HCT116 (cell line): ENCODE measurements at regions not wholly inside any gene's neighbourhood (a gene's known extent, or its start where the extent isn't known, plus 50 kb on each side); places are given as distances from the start of the nearest gene placed in this dataset.

Experiments
- ATAC-seq: fragments of 200-7000 bp; cut with Tn5 transposase; 2 replicates; pipeline ENCODE4 v1.9.1; 2020; ENCODE audit warnings: mild to moderate bottlenecking, moderate library complexity
- BruUV-seq: library from RNA; stranded (reverse); fragments of 400-500 nt; replicated peaks from 2 replicates; lab custom pipeline; 2021; lab: Mats Ljungman, UMichigan
- CTCF ChIA-PET: fragments of 300-600 bp; sonication (Branson Sonifier 250); formaldehyde crosslinking; loops from one replicate; lab custom pipeline; 2021; ENCODE audit warnings: antibody characterized with exemption; lab: Charles Lee
- POLR2A ChIA-PET: fragments of 300-600, 350-600 bp; sonication (Branson Sonifier 250); formaldehyde crosslinking; loops from one replicate; lab custom pipeline; 2021; ENCODE audit warnings: antibody characterized with exemption; lab: Charles Lee
- RAD21 ChIA-PET, 2 experiments: fragments of 300-600 bp; sonication (Branson Sonifier 250); formaldehyde crosslinking; loops; one replicate each; lab custom pipeline; 2023; ENCODE audit warnings: low total read pairs in 2 of 2; ENCODE audit not compliant: uncharacterized antibody in 2 of 2, unreplicated experiment in 2 of 2, low non-redundant PET in 1 of 2; lab: Charles Lee
- DNase-seq: peaks from one replicate; pipeline ENCODE4 v3.0.0-alpha.2; 2010; ENCODE audit warnings: low read depth, low spot score
- H2AFZ ChIP-seq: fragments of 200-600 bp; shearing (Covaris generic), sonication (generic); 2 replicates; pipeline ENCODE4 v1.6.1; 2017; ENCODE audit warnings: low read depth, mixed run types, mixed read lengths, antibody characterized with exemption, low read length; ENCODE audit not compliant: poor library complexity, severe bottlenecking
- H3K27ac ChIP-seq: 2 replicates; pipeline ENCODE4 v1.5.1; 2012; ENCODE audit warnings: low read depth, low read length
- H3K27me3 ChIP-seq: fragments of 200-600 bp; sonication (generic); 2 replicates; pipeline ENCODE4 v1.6.1; 2016; ENCODE audit warnings: mixed run types, low read length, mixed read lengths; ENCODE audit not compliant: insufficient read depth
- H3K36me3 ChIP-seq, 2 experiments: fragments of 200-500 bp in 1 of 2; fragments of 200-600 bp in 1 of 2; sonication (Bioruptor generic) in 1 of 2; sonication (generic) in 1 of 2; 2 replicates each; pipeline versions ENCODE4 v1.5.1 to v1.6.1; 2014 to 2016; ENCODE audit warnings: low read length in 2 of 2, inconsistent platforms in 1 of 2, mixed read lengths in 1 of 2, mixed run types in 1 of 2; ENCODE audit not compliant: insufficient read depth in 2 of 2, control insufficient read depth in 1 of 2
- H3K4me1 ChIP-seq, 2 experiments: fragments of 200-600 bp in 1 of 2; sonication (generic) in 1 of 2; 2 replicates each; pipeline versions ENCODE4 v1.5.1 to v1.6.1; 2012 to 2017; ENCODE audit warnings: low read length in 2 of 2, inconsistent platforms in 1 of 2, mild to moderate bottlenecking in 1 of 2, mixed read lengths in 1 of 2, mixed run types in 1 of 2, moderate library complexity in 1 of 2; ENCODE audit not compliant: insufficient read depth in 2 of 2, control insufficient read depth in 1 of 2
- H3K4me2 ChIP-seq: fragments of 200-600 bp; sonication (generic); 2 replicates; pipeline ENCODE4 v1.6.1; 2017; ENCODE audit warnings: mixed run types, low read length, mixed read lengths
- H3K4me3 ChIP-seq, 2 experiments: fragments of 200-600 bp in 1 of 2; sonication (generic) in 1 of 2; replicated peaks in 1 of 2; 2 replicates each; pipeline ENCODE4 v1.5.1; 2011 to 2016; ENCODE audit warnings: low read length in 2 of 2, control low read depth in 1 of 2, low read depth in 1 of 2, mild to moderate bottlenecking in 1 of 2, mixed read lengths in 1 of 2, mixed run types in 1 of 2
- H3K79me2 ChIP-seq: fragments of 200-600 bp; sonication (generic); 2 replicates; pipeline ENCODE4 v1.6.1; 2017; ENCODE audit warnings: mild to moderate bottlenecking, mixed run types, low read length, moderate library complexity, mixed read lengths; ENCODE audit not compliant: insufficient read depth
- H3K9ac ChIP-seq: fragments of 200-600 bp; sonication (generic); 2 replicates; pipeline ENCODE4 v1.6.1; 2016; ENCODE audit warnings: low read length, mixed read lengths
- H3K9me2 ChIP-seq: fragments of 200-600 bp; sonication (generic), shearing (Covaris generic); 2 replicates; pipeline ENCODE4 v1.6.1; 2017; ENCODE audit warnings: mixed run types, mild to moderate bottlenecking, moderate library complexity; ENCODE audit not compliant: insufficient read depth
- H3K9me3 ChIP-seq, 2 experiments: fragments of 200-500 bp in 1 of 2; fragments of 200-600 bp in 1 of 2; sonication (Bioruptor generic) in 1 of 2; sonication (generic) in 1 of 2; 2 replicates each; pipeline ENCODE4 v1.6.1; 2014 to 2017; ENCODE audit warnings: low read length in 2 of 2, mixed read lengths in 2 of 2, inconsistent platforms in 1 of 2, low read depth in 1 of 2, mild to moderate bottlenecking in 1 of 2, mixed run types in 1 of 2, moderate library complexity in 1 of 2; ENCODE audit not compliant: control insufficient read depth in 1 of 2, insufficient read depth in 1 of 2
- H4K20me1 ChIP-seq: fragments of 200-600 bp; sonication (generic), shearing (Covaris generic); 2 replicates; pipeline ENCODE4 v1.6.1; 2017; ENCODE audit warnings: mixed run types, mild to moderate bottlenecking, moderate library complexity; ENCODE audit not compliant: insufficient read depth
- CBX3 ChIP-seq: IDR thresholded peaks from 2 replicates; pipeline ENCODE4 v1.6.1; 2012; ENCODE audit warnings: low read depth
- CEBPB ChIP-seq: IDR thresholded peaks from 2 replicates; pipeline ENCODE4 v1.6.1; 2012; ENCODE audit warnings: low read depth
- EGR1 ChIP-seq: IDR thresholded peaks from 2 replicates; pipeline ENCODE4 v1.6.1; 2012; ENCODE audit warnings: low read depth
- ELF1 ChIP-seq: IDR thresholded peaks from 2 replicates; pipeline ENCODE4 v1.6.1; 2012; ENCODE audit warnings: low read depth, borderline replicate concordance
- EZH2 ChIP-seq: fragments of 200-600 bp; sonication (generic); IDR thresholded peaks from 2 replicates; pipeline ENCODE4 v1.6.1; 2017; ENCODE audit warnings: antibody characterized with exemption, mixed run types
- EZH2phosphoT487 ChIP-seq: fragments of 200-600 bp; IDR thresholded peaks from 2 replicates; pipeline ENCODE4 v1.6.1; 2018; ENCODE audit warnings: antibody characterized with exemption, borderline replicate concordance
- FOSL1 ChIP-seq: IDR thresholded peaks from 2 replicates; pipeline ENCODE4 v1.6.1; 2012; ENCODE audit warnings: low read depth
- JUND ChIP-seq: IDR thresholded peaks from 2 replicates; pipeline ENCODE4 v1.6.1; 2012
- POLR2A ChIP-seq: IDR thresholded peaks from 2 replicates; pipeline ENCODE4 v1.7.0; 2011; ENCODE audit warnings: borderline replicate concordance; ENCODE audit not compliant: insufficient read depth, insufficient read length; ENCODE audit errors: extremely low read depth
- POLR2AphosphoS5 ChIP-seq: IDR thresholded peaks from 2 replicates; pipeline ENCODE4 v1.6.1; 2011; ENCODE audit warnings: mild to moderate bottlenecking, low read depth, low read length, moderate library complexity
- RAD21 ChIP-seq: IDR thresholded peaks from 2 replicates; pipeline ENCODE4 v1.6.1; 2012; ENCODE audit warnings: low read depth, mild to moderate bottlenecking
- SP1 ChIP-seq: IDR thresholded peaks from 2 replicates; pipeline ENCODE4 v1.6.1; 2012; ENCODE audit warnings: low read depth
- TCF7L2 ChIP-seq: IDR thresholded peaks from 2 replicates; pipeline ENCODE4 v1.7.0; 2011; ENCODE audit warnings: borderline replicate concordance, inconsistent platforms; ENCODE audit not compliant: insufficient read depth, insufficient read length; ENCODE audit errors: extremely low read depth
- YY1 ChIP-seq: IDR thresholded peaks from 2 replicates; pipeline ENCODE4 v1.6.1; 2011; ENCODE audit warnings: low read length, low read depth, moderate library complexity, mild to moderate bottlenecking; ENCODE audit not compliant: insufficient replicate concordance; ENCODE audit errors: extremely low read depth
- ZFX ChIP-seq: fragments of 450-650 bp; IDR thresholded peaks from 2 replicates; pipeline ENCODE4 v1.6.1; 2017
- ZNF274 ChIP-seq: fragments of 200-500 bp; sonication (Bioruptor generic); IDR thresholded peaks from 2 replicates; pipeline ENCODE4 v1.6.1; 2014; ENCODE audit warnings: mild to moderate bottlenecking, low read depth, low read length, inconsistent platforms
- intact Hi-C: fragments of 100-400 bp; cut with micrococcal nuclease; formaldehyde crosslinking; loops from 2 replicates; pipeline ENCODE4 v1.10.0; 2022
- TF ChIP-seq, protein P1 (sequence below): IDR thresholded peaks from 2 replicates; pipeline ENCODE4 v1.6.1; 2012
- TF ChIP-seq, protein P2 (sequence below): IDR thresholded peaks from 2 replicates; pipeline ENCODE4 v1.6.1; 2011; ENCODE audit warnings: mild to moderate bottlenecking, low read length, moderate library complexity; ENCODE audit not compliant: insufficient replicate concordance; ENCODE audit errors: extremely low read depth
- TF ChIP-seq, protein P3 (sequence below): IDR thresholded peaks from 2 replicates; pipeline ENCODE4 v1.6.1; 2012

DNA sequence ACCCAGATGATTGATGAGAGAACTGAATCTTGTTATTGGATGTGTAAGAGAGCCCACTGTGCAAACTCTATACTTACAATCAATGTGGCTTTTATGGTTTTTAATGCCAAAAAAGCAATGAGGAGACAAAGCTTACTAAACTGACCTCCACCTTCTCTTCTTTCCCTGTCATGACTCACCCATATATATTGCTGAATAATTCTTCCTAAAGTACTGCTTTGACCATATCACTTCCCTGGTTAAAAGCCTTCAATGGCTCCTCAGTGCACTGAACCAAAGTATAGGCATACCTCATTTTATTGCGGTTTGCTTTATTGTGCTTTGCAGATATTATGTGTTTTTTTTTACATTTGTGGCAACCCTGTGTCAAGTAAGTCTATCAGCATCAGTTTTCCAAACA lies 138.4 kb upstream of the PELI2 start:
- no TSS peak for BruUV-seq
- no peaks in the 10 kb centered on the region for H3K9me3 ChIP-seq

DNA sequence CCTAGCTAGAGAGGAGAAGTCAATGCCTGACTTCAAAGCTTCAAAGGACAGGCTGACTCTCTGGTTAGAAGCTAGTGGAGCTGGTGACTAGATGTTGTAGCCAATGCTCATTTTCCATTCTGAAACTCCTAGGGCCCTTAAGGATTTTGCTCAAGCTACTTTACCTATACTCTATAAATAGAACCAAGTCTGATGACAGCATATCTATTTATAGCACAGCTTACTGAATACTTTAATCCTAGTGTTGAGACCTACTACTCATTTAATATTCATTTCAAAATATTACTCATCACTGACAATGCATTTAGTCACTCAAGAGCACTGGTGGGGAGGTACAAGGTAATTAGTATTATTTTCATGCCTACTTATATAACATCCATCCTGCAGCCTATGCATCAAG lies 137.2 kb upstream of the PELI2 start:
- RAD21 ChIA-PET: no interaction called here
- H3K4me3 ChIP-seq: no peak overlapping the region
- H3K27me3 ChIP-seq: peaks cover 22% of the 10 kb centered on the region; the same call in 1 of the 2 replicates
- no peaks in the 10 kb centered on the region for H4K20me1 ChIP-seq
- no peak overlapping the region for H3K27ac ChIP-seq
- H3K4me1 ChIP-seq: peaks cover 0 to 5% of the 10 kb centered on the region in 2 experiments; a peak in 2 of 4 replicates
- H3K9me2 ChIP-seq: no peaks in the 10 kb centered on the region
- ATAC-seq (no peak), DNase-seq (no peak)
- BruUV-seq: no TSS peak
- H3K9me3 ChIP-seq: no peaks in the 10 kb centered on the region
- no peak overlapping the region for H3K9ac ChIP-seq
- POLR2A ChIA-PET: no interaction called here
- no peaks in the 10 kb centered on the region for H3K36me3 ChIP-seq
- intact Hi-C loops: no loop called here
- no peaks in the 10 kb centered on the region for H3K79me2 ChIP-seq
- no peak overlapping the region for H2AFZ ChIP-seq
- no peak overlapping the region for H3K4me2 ChIP-seq
- CTCF ChIA-PET: no interaction called here
- no peak for TF ChIP-seq EGR1
- TF ChIP-seq EZH2: no peak
- TF ChIP-seq YY1: no peak
- TF ChIP-seq, protein P1, sequence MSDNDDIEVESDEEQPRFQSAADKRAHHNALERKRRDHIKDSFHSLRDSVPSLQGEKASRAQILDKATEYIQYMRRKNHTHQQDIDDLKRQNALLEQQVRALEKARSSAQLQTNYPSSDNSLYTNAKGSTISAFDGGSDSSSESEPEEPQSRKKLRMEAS: no peak
- TF ChIP-seq JUND: no peak
- TF ChIP-seq TCF7L2: no peak
- TF ChIP-seq CEBPB: no peak
- TF ChIP-seq POLR2AphosphoS5: no peak
- TF ChIP-seq, protein P2, sequence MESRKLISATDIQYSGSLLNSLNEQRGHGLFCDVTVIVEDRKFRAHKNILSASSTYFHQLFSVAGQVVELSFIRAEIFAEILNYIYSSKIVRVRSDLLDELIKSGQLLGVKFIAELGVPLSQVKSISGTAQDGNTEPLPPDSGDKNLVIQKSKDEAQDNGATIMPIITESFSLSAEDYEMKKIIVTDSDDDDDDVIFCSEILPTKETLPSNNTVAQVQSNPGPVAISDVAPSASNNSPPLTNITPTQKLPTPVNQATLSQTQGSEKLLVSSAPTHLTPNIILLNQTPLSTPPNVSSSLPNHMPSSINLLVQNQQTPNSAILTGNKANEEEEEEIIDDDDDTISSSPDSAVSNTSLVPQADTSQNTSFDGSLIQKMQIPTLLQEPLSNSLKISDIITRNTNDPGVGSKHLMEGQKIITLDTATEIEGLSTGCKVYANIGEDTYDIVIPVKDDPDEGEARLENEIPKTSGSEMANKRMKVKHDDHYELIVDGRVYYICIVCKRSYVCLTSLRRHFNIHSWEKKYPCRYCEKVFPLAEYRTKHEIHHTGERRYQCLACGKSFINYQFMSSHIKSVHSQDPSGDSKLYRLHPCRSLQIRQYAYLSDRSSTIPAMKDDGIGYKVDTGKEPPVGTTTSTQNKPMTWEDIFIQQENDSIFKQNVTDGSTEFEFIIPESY: no peak
- TF ChIP-seq EZH2phosphoT487: no peak
- no peak for TF ChIP-seq ZNF274
- TF ChIP-seq SP1: no peak
- no peak for TF ChIP-seq CBX3
- TF ChIP-seq RAD21: no peak
- no peak for TF ChIP-seq POLR2A

More for the DNA sequence above, 138.4 kb upstream of the PELI2 start:
- no peak overlapping the region for H3K4me3 ChIP-seq
- H3K9me2 ChIP-seq: no peaks in the 10 kb centered on the region
- no peaks in the 10 kb centered on the region for H3K79me2 ChIP-seq
- CTCF ChIA-PET: no interaction called here
- peaks cover 10% of the 10 kb centered on the region; the same call in 1 of the 2 replicates for H3K27me3 ChIP-seq
- TF ChIP-seq POLR2A: no peak
- no peak for TF ChIP-seq TCF7L2
- TF ChIP-seq ELF1: no peak
- TF ChIP-seq CEBPB: no peak
- no peak for TF ChIP-seq ZFX
- TF ChIP-seq EZH2: no peak
- no peak for TF ChIP-seq YY1
- no peak for TF ChIP-seq JUND
- no peak for TF ChIP-seq SP1
- no peak for TF ChIP-seq FOSL1
- TF ChIP-seq, protein P3, sequence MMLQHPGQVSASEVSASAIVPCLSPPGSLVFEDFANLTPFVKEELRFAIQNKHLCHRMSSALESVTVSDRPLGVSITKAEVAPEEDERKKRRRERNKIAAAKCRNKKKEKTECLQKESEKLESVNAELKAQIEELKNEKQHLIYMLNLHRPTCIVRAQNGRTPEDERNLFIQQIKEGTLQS: no peak
- TF ChIP-seq CBX3: no peak
- POLR2A ChIA-PET: no interaction called here
- H3K4me1 ChIP-seq: peaks cover 0 to 5% of the 10 kb centered on the region in 2 experiments; a peak in 2 of 4 replicates
- RAD21 ChIA-PET: no interaction called here
- no peak for ATAC-seq
- intact Hi-C loops: no loop called here
- H4K20me1 ChIP-seq: no peaks in the 10 kb centered on the region
- H3K36me3 ChIP-seq: no peaks in the 10 kb centered on the region
- DNase-seq: no peak
- no peak overlapping the region for H3K27ac ChIP-seq
- no peak overlapping the region for H2AFZ ChIP-seq
- no peak overlapping the region for H3K9ac ChIP-seq
- no peak overlapping the region for H3K4me2 ChIP-seq
